Endothelial cell of umbilical vein (primary cell): ENCODE measurements at regions not wholly inside any gene's neighbourhood (a gene's known extent, or its start where the extent isn't known, plus 50 kb on each side); places are given as distances from the start of the nearest gene placed in this dataset.
"Not testable (repeated sequence)": the region's sequence is repeated elsewhere in the genome, so short reads cannot be mapped to it uniquely, and the experiment has no call there.

Experiments used
- FOS ChIP-seq: IDR thresholded peaks from 2 replicates; pipeline ENCODE4 v1.6.1; 2011; ENCODE audit warnings: mild to moderate bottlenecking, low read length, moderate library complexity, borderline replicate concordance; ENCODE audit not compliant: insufficient read depth
- POLR2AphosphoS5 ChIP-seq: IDR thresholded peaks from 2 replicates; pipeline ENCODE4 v1.6.1; 2012; ENCODE audit warnings: low read depth, mild to moderate bottlenecking, control low read depth, low read length, moderate library complexity; ENCODE audit not compliant: insufficient read depth
- TF ChIP-seq, protein P1 (sequence below), 2 donors: IDR thresholded peaks; 1 replicate in 1 of 2; 2 replicates in 1 of 2; pipeline ENCODE4 v1.5.1; 2011; ENCODE audit warnings: low read length in 2 of 2, mild to moderate bottlenecking in 2 of 2, moderate library complexity in 2 of 2, control low read depth in 1 of 2, inconsistent platforms in 1 of 2, low read depth in 1 of 2; ENCODE audit not compliant: insufficient read depth in 1 of 2; ENCODE audit errors: extremely low read depth in 1 of 2
- TF ChIP-seq, protein P2 (sequence below): IDR thresholded peaks from 2 replicates; pipeline ENCODE4 v1.6.1; 2011; ENCODE audit not compliant: insufficient read depth, insufficient read length

DNA sequence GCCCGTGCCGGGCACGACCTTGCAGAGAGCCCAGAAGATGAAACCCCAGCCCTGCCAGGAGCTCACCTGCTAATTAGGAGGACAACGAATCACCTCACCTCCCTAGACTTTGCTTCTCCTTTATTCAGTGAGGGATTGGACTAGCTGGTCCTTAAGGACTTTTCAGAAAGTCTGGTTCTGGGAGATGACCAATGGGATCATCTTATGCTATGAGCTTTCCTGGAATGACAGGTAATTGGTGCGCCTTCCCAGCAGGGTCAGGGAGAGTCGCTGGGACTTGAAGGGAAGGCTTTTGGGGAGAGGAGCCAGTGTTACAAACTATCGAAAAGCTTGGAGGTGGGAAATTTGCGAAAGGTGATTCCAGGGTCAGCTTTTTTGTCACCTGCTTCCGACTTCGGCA is 159.1 kb downstream of the KLRB1 start:
- TF ChIP-seq, protein P1, sequence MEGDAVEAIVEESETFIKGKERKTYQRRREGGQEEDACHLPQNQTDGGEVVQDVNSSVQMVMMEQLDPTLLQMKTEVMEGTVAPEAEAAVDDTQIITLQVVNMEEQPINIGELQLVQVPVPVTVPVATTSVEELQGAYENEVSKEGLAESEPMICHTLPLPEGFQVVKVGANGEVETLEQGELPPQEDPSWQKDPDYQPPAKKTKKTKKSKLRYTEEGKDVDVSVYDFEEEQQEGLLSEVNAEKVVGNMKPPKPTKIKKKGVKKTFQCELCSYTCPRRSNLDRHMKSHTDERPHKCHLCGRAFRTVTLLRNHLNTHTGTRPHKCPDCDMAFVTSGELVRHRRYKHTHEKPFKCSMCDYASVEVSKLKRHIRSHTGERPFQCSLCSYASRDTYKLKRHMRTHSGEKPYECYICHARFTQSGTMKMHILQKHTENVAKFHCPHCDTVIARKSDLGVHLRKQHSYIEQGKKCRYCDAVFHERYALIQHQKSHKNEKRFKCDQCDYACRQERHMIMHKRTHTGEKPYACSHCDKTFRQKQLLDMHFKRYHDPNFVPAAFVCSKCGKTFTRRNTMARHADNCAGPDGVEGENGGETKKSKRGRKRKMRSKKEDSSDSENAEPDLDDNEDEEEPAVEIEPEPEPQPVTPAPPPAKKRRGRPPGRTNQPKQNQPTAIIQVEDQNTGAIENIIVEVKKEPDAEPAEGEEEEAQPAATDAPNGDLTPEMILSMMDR (IDR thresholded peaks at IDR 0.05; ENCODE audit: extremely low read depth in 1 of 2, insufficient read depth in 1 of 2, low read depth in 1 of 2, low read length in 2 of 2) = not testable (repeated sequence)
- TF ChIP-seq, protein P2, sequence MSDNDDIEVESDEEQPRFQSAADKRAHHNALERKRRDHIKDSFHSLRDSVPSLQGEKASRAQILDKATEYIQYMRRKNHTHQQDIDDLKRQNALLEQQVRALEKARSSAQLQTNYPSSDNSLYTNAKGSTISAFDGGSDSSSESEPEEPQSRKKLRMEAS = not testable (repeated sequence)
- not testable (repeated sequence) for TF ChIP-seq FOS, POLR2AphosphoS5
